CD14-positive monocyte (primary cell): ENCODE measurements at regions not wholly inside any gene's neighbourhood (a gene's known extent, or its start where the extent isn't known, plus 50 kb on each side); places are given as distances from the start of the nearest gene placed in this dataset.

Source experiments
- DNase-seq, 3 donors: peaks; one replicate each; pipeline ENCODE4 v3.0.0-alpha.2; 2011 to 2022
- H2AFZ ChIP-seq: 2 replicates; pipeline ENCODE4 v1.6.0; 2012; ENCODE audit warnings: mild to moderate bottlenecking, low read depth, low read length, inconsistent platforms; ENCODE audit not compliant: insufficient read depth, poor library complexity, severe bottlenecking
- H3K27ac ChIP-seq, 2 donors: 1 replicate in 1 of 2; 2 replicates in 1 of 2; pipeline ENCODE4 v1.5.1; 2012 to 2013; ENCODE audit warnings: low read length in 2 of 2, control low read depth in 1 of 2, inconsistent platforms in 1 of 2, low read depth in 1 of 2, mild to moderate bottlenecking in 1 of 2
- H3K27me3 ChIP-seq, 2 donors: one replicate each; pipeline versions ENCODE4 v1.6.0 to v1.6.1; 2011 to 2013; ENCODE audit warnings: low read length in 2 of 2; ENCODE audit not compliant: control insufficient read depth in 2 of 2, insufficient read depth in 2 of 2
- H3K36me3 ChIP-seq, 2 donors: replicated peaks in 1 of 2; 1 replicate in 1 of 2; 2 replicates in 1 of 2; pipeline versions ENCODE4 v1.5.1 to v1.6.1; 2012 to 2013; ENCODE audit warnings: low read length in 2 of 2, control low read depth in 1 of 2, inconsistent platforms in 1 of 2, mild to moderate bottlenecking in 1 of 2; ENCODE audit not compliant: insufficient read depth in 2 of 2, control insufficient read depth in 1 of 2
- H3K4me1 ChIP-seq, 2 donors: 1 replicate in 1 of 2; 2 replicates in 1 of 2; pipeline versions ENCODE4 v1.5.1 to v1.6.1; 2012 to 2013; ENCODE audit warnings: low read length in 2 of 2, control low read depth in 1 of 2, inconsistent platforms in 1 of 2, mild to moderate bottlenecking in 1 of 2, moderate library complexity in 1 of 2; ENCODE audit not compliant: insufficient read depth in 2 of 2, control insufficient read depth in 1 of 2
- H3K4me2 ChIP-seq: replicated peaks from 2 replicates; pipeline ENCODE3; 2012; ENCODE audit warnings: low read length, moderate library complexity, mild to moderate bottlenecking; ENCODE audit not compliant: poor library complexity, severe bottlenecking; ENCODE audit errors: extremely low read depth
- H3K4me3 ChIP-seq, 3 experiments: fragments of 200-600 bp in 1 of 3; sonication (generic) in 1 of 3; replicated peaks in 1 of 3; 1 replicate in 2 of 3; 2 replicates in 1 of 3; pipeline ENCODE4 v1.5.1; 2011 to 2013; ENCODE audit warnings: low read length in 3 of 3, mild to moderate bottlenecking in 3 of 3, control low read depth in 2 of 3, low read depth in 2 of 3, inconsistent platforms in 1 of 3, moderate library complexity in 1 of 3
- H3K79me2 ChIP-seq: 2 replicates; pipeline ENCODE4 v1.6.0; 2012; ENCODE audit warnings: mild to moderate bottlenecking, control low read depth, inconsistent platforms, low read length, moderate library complexity; ENCODE audit not compliant: insufficient read depth
- H3K9ac ChIP-seq: 2 replicates; pipeline ENCODE4 v1.6.0; 2017; ENCODE audit warnings: low read length, mild to moderate bottlenecking; ENCODE audit not compliant: insufficient read depth, poor library complexity, severe bottlenecking
- H3K9me3 ChIP-seq, 2 donors: replicated peaks in 1 of 2; 1 replicate in 1 of 2; 2 replicates in 1 of 2; pipeline versions ENCODE4 v1.5.1 to v1.6.1; 2012 to 2013; ENCODE audit warnings: low read length in 2 of 2, control low read depth in 1 of 2; ENCODE audit not compliant: control insufficient read depth in 1 of 2, insufficient read depth in 1 of 2
- H4K20me1 ChIP-seq: 2 replicates; pipeline ENCODE4 v1.6.0; 2012; ENCODE audit warnings: mild to moderate bottlenecking, low read length, control low read depth, moderate library complexity; ENCODE audit not compliant: insufficient read depth
- H3K27ac Mint-ChIP-seq, 7 donors: one replicate each; pipeline ENCODE4 v1.8.0; 2020; ENCODE audit warnings: mild to moderate bottlenecking in 7 of 7, mixed read lengths in 7 of 7, moderate library complexity in 6 of 7, inconsistent platforms in 2 of 7
- H3K27me3 Mint-ChIP-seq, 3 donors: one replicate each; pipeline ENCODE4 v1.8.0; 2021 to 2022; ENCODE audit warnings: low read depth in 3 of 3, mild to moderate bottlenecking in 3 of 3, mixed read lengths in 3 of 3, moderate library complexity in 3 of 3, inconsistent platforms in 1 of 3
- H3K36me3 Mint-ChIP-seq, 2 donors: one replicate each; pipeline ENCODE4 v1.8.0; 2020; ENCODE audit warnings: mixed read lengths in 2 of 2, inconsistent platforms in 1 of 2, mild to moderate bottlenecking in 1 of 2
- H3K4me1 Mint-ChIP-seq: one replicate; pipeline ENCODE4 v1.8.0; 2020; ENCODE audit warnings: mild to moderate bottlenecking, mixed read lengths
- H3K4me3 Mint-ChIP-seq, 2 donors: one replicate each; pipeline ENCODE4 v1.8.0; 2020; ENCODE audit warnings: mild to moderate bottlenecking in 2 of 2, mixed read lengths in 2 of 2, moderate library complexity in 1 of 2
- H3K9me3 Mint-ChIP-seq, 7 donors: one replicate each; pipeline ENCODE4 v1.8.0; 2020 to 2022; ENCODE audit warnings: mixed read lengths in 7 of 7, mild to moderate bottlenecking in 6 of 7, moderate library complexity in 6 of 7, inconsistent platforms in 2 of 7
- CTCF ChIP-seq: fragments of 200-600 bp; IDR thresholded peaks from one replicate; pipeline ENCODE4 v1.8.0; 2022; ENCODE audit warnings: antibody characterized with exemption, mild to moderate bottlenecking
- WGBS: methylation state at CpG from one replicate; pipeline ENCODE4 v1.1.5; 2013; ENCODE audit warnings: missing lambda C conversion rate; ENCODE audit not compliant: insufficient coverage; 5-methylcytosine and 5-hydroxymethylcytosine counted together
- intact Hi-C, 2 donors: fragments of 100-400 bp; cut with micrococcal nuclease; formaldehyde crosslinking; loops; one replicate each; pipeline versions ENCODE4 v1.15.0 to v1.15.1; 2023

- H3K36me3 Mint-ChIP-seq: no peaks in the 10 kb centered on the region
- Histone ChIP-seq H3K9ac (no peak overlapping the region), H3K9me3 (no peaks in the 10 kb centered on the region), H3K4me2 (no peak overlapping the region), H3K79me2 (no peaks in the 10 kb centered on the region), H3K4me1 (no peaks in the 10 kb centered on the region), H3K36me3 (no peaks in the 10 kb centered on the region), H3K27me3 (no peaks in the 10 kb centered on the region), H3K4me3 (no peak overlapping the region), H2AFZ (no peak overlapping the region), H3K27ac (no peak overlapping the region), H4K20me1 (no peaks in the 10 kb centered on the region)
- peaks cover 0 to 3% (median 0%) of the 10 kb centered on the region in 7 donors for H3K9me3 Mint-ChIP-seq
- H3K4me1 Mint-ChIP-seq: no peaks in the 10 kb centered on the region
- no peak overlapping the region for H3K4me3 Mint-ChIP-seq
- DNase-seq: no peak
- WGBS: 92% methylated on average over 5 of the region's 6 CpGs
- no peak for TF ChIP-seq CTCF
- intact Hi-C loops: no loop called here
- peaks cover 0 to 2% (median 0%) of the 10 kb centered on the region in 3 donors for H3K27me3 Mint-ChIP-seq
- H3K27ac Mint-ChIP-seq: no peak overlapping the region
Observed at GRCh38 chr12:66915306-66915904, 236.5 kb upstream of the GRIP1 start.

GRCh38 chr12:66916189-66916588 lies 237.3 kb upstream of the GRIP1 start:
- Histone ChIP-seq H3K36me3 (no peaks in the 10 kb centered on the region), H3K9ac (no peak overlapping the region), H3K4me3 (no peak overlapping the region), H2AFZ (no peak overlapping the region), H3K27ac (no peak overlapping the region), H3K27me3 (no peaks in the 10 kb centered on the region), H3K4me1 (no peaks in the 10 kb centered on the region), H3K4me2 (no peak overlapping the region), H4K20me1 (no peaks in the 10 kb centered on the region), H3K79me2 (no peaks in the 10 kb centered on the region), H3K9me3 (no peaks in the 10 kb centered on the region)
- intact Hi-C loops: no loop called here
- H3K4me1 Mint-ChIP-seq: no peaks in the 10 kb centered on the region
- WGBS: 100% methylated on average over 2 of the region's 3 CpGs
- H3K4me3 Mint-ChIP-seq: no peak overlapping the region
- no peak for TF ChIP-seq CTCF
- peaks cover 0 to 2% (median 0%) of the 10 kb centered on the region in 3 donors for H3K27me3 Mint-ChIP-seq
- no peak overlapping the region for H3K27ac Mint-ChIP-seq
- no peaks in the 10 kb centered on the region for H3K9me3 Mint-ChIP-seq
- H3K36me3 Mint-ChIP-seq: no peaks in the 10 kb centered on the region
- no peak for DNase-seq
